DND-41 (cell line): ENCODE measurements at regions not wholly inside any gene's neighbourhood (a gene's known extent, or its start where the extent isn't known, plus 50 kb on each side); places are given as distances from the start of the nearest gene placed in this dataset.

Experiments
- ATAC-seq: fragments of 200-7000 bp; cut with Tn5 transposase; 3 replicates; pipeline ENCODE4 v1.9.1; 2021; ENCODE audit warnings: low read depth; ENCODE audit not compliant: insufficient read depth
- DNase-seq: peaks from one replicate; pipeline ENCODE4 v3.0.0-alpha.2; 2020
- H2AFZ ChIP-seq: 2 replicates; pipeline ENCODE4 v1.6.0; 2012; ENCODE audit warnings: low read depth, low read length
- H3K27ac ChIP-seq: 2 replicates; pipeline ENCODE4 v1.5.1; 2012; ENCODE audit warnings: low read length, inconsistent platforms
- H3K27me3 ChIP-seq: fragments of 200-600 bp; sonication (generic); 2 replicates; pipeline ENCODE4 v1.6.0; 2012; ENCODE audit warnings: low read length, mild to moderate bottlenecking, inconsistent platforms; ENCODE audit not compliant: insufficient read depth, poor library complexity
- H3K36me3 ChIP-seq: 2 replicates; pipeline ENCODE4 v1.5.1; 2012; ENCODE audit warnings: low read length, inconsistent platforms; ENCODE audit not compliant: insufficient read depth
- H3K4me1 ChIP-seq: 2 replicates; pipeline ENCODE4 v1.5.1; 2012; ENCODE audit warnings: mild to moderate bottlenecking, low read length; ENCODE audit not compliant: insufficient read depth
- H3K4me2 ChIP-seq: 2 replicates; pipeline ENCODE4 v1.6.0; 2012; ENCODE audit warnings: mild to moderate bottlenecking, moderate library complexity, low read length, inconsistent platforms; ENCODE audit not compliant: insufficient read depth
- H3K4me3 ChIP-seq, 2 experiments: fragments of 200-600 bp in 1 of 2; shearing (Covaris generic) in 1 of 2; 2 replicates each; pipeline ENCODE4 v1.5.1; 2012 to 2016; ENCODE audit warnings: inconsistent platforms in 2 of 2, low read length in 2 of 2, mild to moderate bottlenecking in 2 of 2, low read depth in 1 of 2, moderate library complexity in 1 of 2
- H3K79me2 ChIP-seq: 2 replicates; pipeline ENCODE4 v1.6.0; 2012; ENCODE audit warnings: low read length, inconsistent platforms; ENCODE audit not compliant: insufficient read depth
- H3K9ac ChIP-seq: 2 replicates; pipeline ENCODE4 v1.6.0; 2012; ENCODE audit warnings: low read depth, mild to moderate bottlenecking, inconsistent platforms, low read length, moderate library complexity
- H3K9me3 ChIP-seq: 2 replicates; pipeline ENCODE4 v1.5.1; 2012; ENCODE audit warnings: low read length, moderate library complexity, mild to moderate bottlenecking, inconsistent platforms; ENCODE audit not compliant: insufficient read depth, severe bottlenecking
- H4K20me1 ChIP-seq: 2 replicates; pipeline ENCODE4 v1.6.0; 2012; ENCODE audit warnings: low read length; ENCODE audit not compliant: insufficient read depth
- EZH2 ChIP-seq: IDR thresholded peaks from 3 replicates; pipeline ENCODE4 v1.6.1; 2012; ENCODE audit warnings: borderline replicate concordance, low read depth, mild to moderate bottlenecking, moderate library complexity, low read length, inconsistent platforms; ENCODE audit not compliant: severe bottlenecking
- TF ChIP-seq, protein P1 (sequence below): IDR thresholded peaks from 2 replicates; pipeline ENCODE4 v1.5.1; 2012; ENCODE audit warnings: borderline replicate concordance, low read length, moderate library complexity, mild to moderate bottlenecking; ENCODE audit not compliant: poor library complexity, severe bottlenecking; ENCODE audit errors: extremely low read depth

DNA sequence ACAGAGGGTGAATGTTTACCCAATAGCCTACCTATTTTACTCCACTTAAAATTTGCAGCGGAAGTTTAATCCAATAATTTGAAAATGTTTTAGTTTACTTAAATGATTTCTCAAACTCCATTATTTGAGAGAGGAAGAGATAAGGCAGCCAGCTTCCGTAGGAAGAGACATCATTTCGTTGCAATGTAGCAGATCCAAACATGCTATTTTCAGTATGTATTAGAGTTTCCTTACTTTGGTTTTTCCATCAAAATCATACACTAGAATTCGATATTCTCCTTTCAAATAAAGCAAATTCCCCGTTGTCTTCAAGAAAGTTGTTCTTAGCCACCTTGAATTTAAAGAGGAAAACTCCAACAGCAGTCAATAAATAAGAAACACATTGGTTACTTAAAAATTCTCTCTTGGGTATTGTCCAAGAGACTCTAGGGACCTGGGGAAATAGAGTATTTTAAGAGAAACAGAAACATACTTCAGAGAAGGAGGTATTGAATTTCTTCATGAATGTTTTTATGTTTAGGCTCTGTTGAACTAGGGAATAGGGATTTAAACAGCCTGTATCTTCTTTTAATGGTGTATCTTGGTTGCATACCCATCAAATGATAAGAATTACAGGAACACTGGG, 324.5 kb upstream of the GBE1 start:
- Histone ChIP-seq H3K4me1 (peaks cover 23% of the 10 kb centered on the region), H3K4me2 (no peak overlapping the region), H3K4me3 (no peak overlapping the region), H2AFZ (no peak overlapping the region), H3K27ac (no peak overlapping the region), H3K9me3 (no peaks in the 10 kb centered on the region), H4K20me1 (no peaks in the 10 kb centered on the region), H3K9ac (no peak overlapping the region), H3K27me3 (no peaks in the 10 kb centered on the region), H3K79me2 (no peaks in the 10 kb centered on the region), H3K36me3 (no peaks in the 10 kb centered on the region)
- TF ChIP-seq, protein P1, sequence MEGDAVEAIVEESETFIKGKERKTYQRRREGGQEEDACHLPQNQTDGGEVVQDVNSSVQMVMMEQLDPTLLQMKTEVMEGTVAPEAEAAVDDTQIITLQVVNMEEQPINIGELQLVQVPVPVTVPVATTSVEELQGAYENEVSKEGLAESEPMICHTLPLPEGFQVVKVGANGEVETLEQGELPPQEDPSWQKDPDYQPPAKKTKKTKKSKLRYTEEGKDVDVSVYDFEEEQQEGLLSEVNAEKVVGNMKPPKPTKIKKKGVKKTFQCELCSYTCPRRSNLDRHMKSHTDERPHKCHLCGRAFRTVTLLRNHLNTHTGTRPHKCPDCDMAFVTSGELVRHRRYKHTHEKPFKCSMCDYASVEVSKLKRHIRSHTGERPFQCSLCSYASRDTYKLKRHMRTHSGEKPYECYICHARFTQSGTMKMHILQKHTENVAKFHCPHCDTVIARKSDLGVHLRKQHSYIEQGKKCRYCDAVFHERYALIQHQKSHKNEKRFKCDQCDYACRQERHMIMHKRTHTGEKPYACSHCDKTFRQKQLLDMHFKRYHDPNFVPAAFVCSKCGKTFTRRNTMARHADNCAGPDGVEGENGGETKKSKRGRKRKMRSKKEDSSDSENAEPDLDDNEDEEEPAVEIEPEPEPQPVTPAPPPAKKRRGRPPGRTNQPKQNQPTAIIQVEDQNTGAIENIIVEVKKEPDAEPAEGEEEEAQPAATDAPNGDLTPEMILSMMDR = no peak
- ATAC-seq (no peak), DNase-seq (no peak)

DNA sequence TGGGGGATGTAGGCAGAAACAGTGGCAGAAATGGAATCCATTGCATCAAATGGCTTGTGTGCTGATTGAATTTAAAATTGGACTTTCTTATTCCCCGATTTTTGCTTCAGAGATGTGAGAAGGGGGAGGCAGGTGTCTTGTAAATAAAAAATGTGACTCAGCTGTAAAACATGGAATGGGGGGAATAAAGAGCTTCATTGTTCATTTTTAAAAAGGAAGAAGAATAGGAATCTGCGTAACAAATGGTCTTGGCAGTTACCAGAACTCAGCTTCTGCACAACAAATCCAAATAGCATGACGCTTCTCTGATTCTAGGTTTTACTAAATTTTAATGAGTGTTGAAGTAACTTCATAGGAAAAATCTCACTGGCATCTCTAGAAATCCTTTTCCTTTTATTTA, 323.9 kb upstream of the GBE1 start:
- ATAC-seq = no peak
- no peak for DNase-seq
- no peak overlapping the region for H3K4me3 ChIP-seq

GRCh38 chr3:82084824-82085223, 323.4 kb upstream of the GBE1 start:
- no peak overlapping the region for H3K9ac ChIP-seq
- H3K27me3 ChIP-seq = no peaks in the 10 kb centered on the region
- H3K27ac ChIP-seq = no peak overlapping the region
- H3K4me1 ChIP-seq = peaks cover 34% of the 10 kb centered on the region
- no peak overlapping the region for H2AFZ ChIP-seq
- DNase-seq = no peak
- no peaks in the 10 kb centered on the region for H4K20me1 ChIP-seq
- no peaks in the 10 kb centered on the region for H3K36me3 ChIP-seq
- TF ChIP-seq, protein P1 = no peak
- TF ChIP-seq EZH2 = no peak
- H3K4me2 ChIP-seq = no peak overlapping the region
- ATAC-seq = no peak
- H3K4me3 ChIP-seq = no peak overlapping the region
- no peaks in the 10 kb centered on the region for H3K79me2 ChIP-seq
- no peaks in the 10 kb centered on the region for H3K9me3 ChIP-seq

More for the DNA sequence above, 323.9 kb upstream of the GBE1 start:
- no peaks in the 10 kb centered on the region for H3K9me3 ChIP-seq
- H3K27me3 ChIP-seq = no peaks in the 10 kb centered on the region
- H3K9ac ChIP-seq = no peak overlapping the region
- no peak overlapping the region for H3K27ac ChIP-seq
- peaks cover 29% of the 10 kb centered on the region for H3K4me1 ChIP-seq
- H2AFZ ChIP-seq = no peak overlapping the region
- no peak overlapping the region for H3K4me2 ChIP-seq
- no peaks in the 10 kb centered on the region for H4K20me1 ChIP-seq
- TF ChIP-seq, protein P1 = no peak
- no peak for TF ChIP-seq EZH2
- no peaks in the 10 kb centered on the region for H3K79me2 ChIP-seq
- H3K36me3 ChIP-seq = no peaks in the 10 kb centered on the region
